IMR-90 (cell line): ENCODE measurements at regions not wholly inside any gene's neighbourhood (a gene's known extent, or its start where the extent isn't known, plus 50 kb on each side); places are given as distances from the start of the nearest gene placed in this dataset.

Experiments used
- ATAC-seq: fragments of 200-7000 bp; cut with Tn5 transposase; 2 replicates; pipeline ENCODE4 v1.9.1; 2020; ENCODE audit warnings: low read depth, mild to moderate bottlenecking, moderate library complexity
- BruUV-seq: library from RNA; stranded (reverse); fragments of 400-500 nt; replicated peaks from 2 replicates; lab custom pipeline; 2021; lab: Mats Ljungman, UMichigan
- CTCF ChIA-PET: fragments of 300-600 bp; formaldehyde crosslinking; extraction: SDS; loops from one replicate; lab custom pipeline; 2021; ENCODE audit warnings: antibody characterized with exemption; lab: Yijun Ruan, JAX
- POLR2A ChIA-PET: fragments of 300-600 bp; sonication (Branson Sonifier 250); formaldehyde crosslinking; loops from one replicate; lab custom pipeline; 2022; ENCODE audit warnings: antibody characterized with exemption; ENCODE audit not compliant: unreplicated experiment; lab: Charles Lee
- DNase-seq: peaks from one replicate; pipeline ENCODE4 v3.0.0; 2013
- H2AFZ ChIP-seq: replicated peaks from 2 replicates; pipeline ENCODE3; 2013; ENCODE audit warnings: low read length, mild to moderate bottlenecking; ENCODE audit not compliant: poor library complexity
- H2AK5ac ChIP-seq: 2 replicates; pipeline ENCODE4 v1.6.1; 2013; ENCODE audit warnings: low read depth, low read length, inconsistent platforms
- H2AK9ac ChIP-seq: replicated peaks from 2 replicates; pipeline ENCODE3; 2013; ENCODE audit warnings: mild to moderate bottlenecking, low read depth, low read length, moderate library complexity; ENCODE audit not compliant: poor library complexity
- H2BK120ac ChIP-seq: 2 replicates; pipeline ENCODE4 v1.6.1; 2013; ENCODE audit warnings: low read depth, low read length, inconsistent platforms
- H2BK15ac ChIP-seq: 3 replicates; pipeline ENCODE4 v1.6.1; 2013; ENCODE audit warnings: low read depth, low read length, inconsistent platforms
- H2BK20ac ChIP-seq: 2 replicates; pipeline ENCODE4 v1.6.1; 2013; ENCODE audit warnings: low read depth, mild to moderate bottlenecking, inconsistent platforms, low read length, moderate library complexity
- H2BK5ac ChIP-seq: 2 replicates; pipeline ENCODE4 v1.6.1; 2013; ENCODE audit warnings: mild to moderate bottlenecking, low read depth, low read length, inconsistent platforms; ENCODE audit not compliant: poor library complexity, severe bottlenecking
- H3K14ac ChIP-seq: replicated peaks from 2 replicates; pipeline ENCODE4 v1.6.1; 2013; ENCODE audit warnings: low read depth, low read length, inconsistent platforms
- H3K18ac ChIP-seq: 2 replicates; pipeline ENCODE4 v1.6.1; 2013; ENCODE audit warnings: low read depth, low read length, control low read depth
- H3K23ac ChIP-seq: 2 replicates; pipeline ENCODE4 v1.6.1; 2013; ENCODE audit warnings: low read depth, low read length, inconsistent platforms
- H3K27ac ChIP-seq: 2 replicates; pipeline ENCODE4 v1.5.1; 2013; ENCODE audit warnings: mild to moderate bottlenecking, control low read depth, low read length; ENCODE audit not compliant: insufficient read depth
- H3K27me3 ChIP-seq: 2 replicates; pipeline ENCODE4 v1.6.1; 2013; ENCODE audit warnings: low read length; ENCODE audit not compliant: control insufficient read depth, insufficient read depth
- H3K36me3 ChIP-seq: 2 replicates; pipeline ENCODE4 v1.6.1; 2013; ENCODE audit warnings: low read length, mixed read lengths; ENCODE audit not compliant: control insufficient read depth, insufficient read depth
- H3K4ac ChIP-seq: 2 replicates; pipeline ENCODE4 v1.6.1; 2013; ENCODE audit warnings: low read depth, low read length, inconsistent platforms
- H3K4me1 ChIP-seq: 2 replicates; pipeline ENCODE4 v1.6.1; 2013; ENCODE audit warnings: low read length, mixed read lengths; ENCODE audit not compliant: control insufficient read depth, insufficient read depth
- H3K4me2 ChIP-seq: 2 replicates; pipeline ENCODE4 v1.6.1; 2013; ENCODE audit warnings: low read depth, mild to moderate bottlenecking, control low read depth, low read length, moderate library complexity
- H3K4me3 ChIP-seq: 2 replicates; pipeline ENCODE4 v1.5.1; 2013; ENCODE audit warnings: low read depth, mild to moderate bottlenecking, control low read depth, low read length, moderate library complexity; ENCODE audit not compliant: insufficient read depth
- H3K56ac ChIP-seq: 2 replicates; pipeline ENCODE4 v1.6.1; 2013; ENCODE audit warnings: low read length, inconsistent platforms; ENCODE audit not compliant: insufficient read depth; ENCODE audit errors: extremely low read depth
- H3K79me1 ChIP-seq, 2 experiments: 2 replicates each; pipeline ENCODE4 v1.6.1; 2013; ENCODE audit warnings: low read length in 2 of 2, inconsistent platforms in 1 of 2, low read depth in 1 of 2
- H3K9ac ChIP-seq: 2 replicates; pipeline ENCODE4 v1.6.1; 2013; ENCODE audit warnings: low read depth, low read length, control low read depth
- H3K9me1 ChIP-seq: 2 replicates; pipeline ENCODE4 v1.6.1; 2013; ENCODE audit warnings: low read length, inconsistent platforms; ENCODE audit not compliant: insufficient read depth
- H3K9me3 ChIP-seq: 2 replicates; pipeline ENCODE4 v1.6.1; 2013; ENCODE audit warnings: low read length; ENCODE audit not compliant: control insufficient read depth, insufficient read depth
- H4K20me1 ChIP-seq: 2 replicates; pipeline ENCODE4 v1.6.1; 2013; ENCODE audit warnings: low read length, inconsistent platforms; ENCODE audit not compliant: insufficient read depth
- H4K5ac ChIP-seq: 2 replicates; pipeline ENCODE4 v1.6.1; 2013; ENCODE audit warnings: mild to moderate bottlenecking, low read depth, low read length, control low read depth
- H4K8ac ChIP-seq, 2 experiments: 2 replicates each; pipeline ENCODE4 v1.6.1; 2013; ENCODE audit warnings: low read depth in 2 of 2, low read length in 2 of 2, control low read depth in 1 of 2, inconsistent platforms in 1 of 2
- H4K91ac ChIP-seq: 2 replicates; pipeline ENCODE4 v1.6.1; 2013; ENCODE audit warnings: low read depth, low read length, inconsistent platforms; ENCODE audit not compliant: insufficient read depth
- BHLHE40 ChIP-seq: fragments of 150-350 bp; IDR thresholded peaks from 2 replicates; pipeline ENCODE4 v1.6.1; 2016; ENCODE audit warnings: mild to moderate bottlenecking, low read depth, low read length
- CEBPB ChIP-seq: IDR thresholded peaks from 2 replicates; pipeline ENCODE4 v1.6.1; 2012; ENCODE audit warnings: low read depth, low read length, improper control_type of control experiment
- CHD1 ChIP-seq: IDR thresholded peaks from 2 replicates; pipeline ENCODE4 v1.6.1; 2012; ENCODE audit warnings: low read depth, low read length, improper control_type of control experiment
- CTCF ChIP-seq: conservative IDR thresholded peaks from 2 replicates; pipeline ENCODE4 v1.5.1; 2012; ENCODE audit warnings: mild to moderate bottlenecking, low read depth, low read length, improper control_type of control experiment
- ELK1 ChIP-seq: fragments of 150-350 bp; IDR thresholded peaks from 2 replicates; pipeline ENCODE4 v1.6.1; 2016; ENCODE audit warnings: low read depth, mild to moderate bottlenecking, low read length, moderate library complexity, borderline replicate concordance
- FOS ChIP-seq: fragments of 150-350 bp; IDR thresholded peaks from 2 replicates; pipeline ENCODE4 v1.6.1; 2016; ENCODE audit warnings: low read depth, low read length
- MAFK ChIP-seq: IDR thresholded peaks from 2 replicates; pipeline ENCODE4 v1.6.1; 2012; ENCODE audit warnings: low read depth, low read length, improper control_type of control experiment
- MAZ ChIP-seq: IDR thresholded peaks from 2 replicates; pipeline ENCODE4 v1.6.1; 2012; ENCODE audit warnings: low read depth, mild to moderate bottlenecking, low read length, improper control_type of control experiment, moderate library complexity, borderline replicate concordance
- RAD21 ChIP-seq: IDR thresholded peaks from 2 replicates; pipeline ENCODE4 v1.6.1; 2012; ENCODE audit warnings: low read length, improper control_type of control experiment
- RFX5 ChIP-seq: IDR thresholded peaks from 2 replicates; pipeline ENCODE4 v1.8.0; 2012; ENCODE audit warnings: low read depth, mild to moderate bottlenecking, low read length, moderate library complexity
- SMC3 ChIP-seq: fragments of 150-350 bp; IDR thresholded peaks from 2 replicates; pipeline ENCODE4 v1.6.1; 2016; ENCODE audit warnings: low read depth, mild to moderate bottlenecking, antibody characterized with exemption, low read length, moderate library complexity
- USF2 ChIP-seq: fragments of 150-350 bp; IDR thresholded peaks from 2 replicates; pipeline ENCODE4 v1.6.1; 2017; ENCODE audit warnings: mild to moderate bottlenecking, antibody characterized with exemption, low read length, low read depth
- WGBS, 2 experiments: methylation state at CpG; one replicate each; pipeline versions ENCODE4 v1.1.5 to v1.1.7; 2013; ENCODE audit warnings: missing lambda C conversion rate in 2 of 2; ENCODE audit not compliant: insufficient read length in 1 of 2; ENCODE audit errors: extremely low coverage in 2 of 2; 5-methylcytosine and 5-hydroxymethylcytosine counted together
- dilution Hi-C: fragments of 300-500 bp; cut with HindIII; formaldehyde crosslinking; loops from one replicate; pipeline ENCODE4 v1.14.3; 2018; ENCODE audit warnings: low sequenced_read_pairs; ENCODE audit not compliant: unreplicated experiment
- in situ Hi-C: fragments of 300-500 bp; cut with MboI; formaldehyde crosslinking; loops from 3 replicates; pipeline ENCODE4 v1.14.3; 2019; ENCODE audit warnings: low sequenced_read_pairs, inconsistent platforms, mixed read lengths
- intact Hi-C: fragments of 100-400 bp; cut with micrococcal nuclease; formaldehyde crosslinking; loops from 2 replicates; pipeline ENCODE4 v1.10.0; 2022

- H4K8ac ChIP-seq, result no peak overlapping the region
- H3K9me3 ChIP-seq, result no peaks in the 10 kb centered on the region; the same call in 1 of the 2 replicates
- no peaks in the 10 kb centered on the region; the same call in 1 of the 2 replicates for H3K9me1 ChIP-seq
- H2BK5ac ChIP-seq, result no peak overlapping the region
- H2AFZ ChIP-seq, result no peak overlapping the region
- 0 out of 2 replicates have a peak, but pooled peaks cover 2% of the 10 kb centered on the region for H3K4me1 ChIP-seq
- no CpG with 5 or more reads among the region's 1 CpG for WGBS, 2 experiments
- TF ChIP-seq MAFK (no peak), CTCF (no peak), SMC3 (no peak), RAD21 (no peak), ELK1 (no peak), RFX5 (no peak), FOS (no peak), CHD1 (no peak), BHLHE40 (no peak), USF2 (no peak), MAZ (no peak), CEBPB (no peak)
- H3K23ac ChIP-seq, result no peak overlapping the region
- intact Hi-C loops, result no loop called here
- no peak overlapping the region for H3K14ac ChIP-seq
- no peak overlapping the region for H3K56ac ChIP-seq
- no peak overlapping the region for H2BK15ac ChIP-seq
- H2BK20ac ChIP-seq, result no peak overlapping the region
- no peak for ATAC-seq
- H3K27me3 ChIP-seq, result no peaks in the 10 kb centered on the region
- DNase-seq, result no peak
- H3K18ac ChIP-seq, result no peak overlapping the region
- H2BK120ac ChIP-seq, result no peak overlapping the region
- in situ Hi-C loops, result no loop called here
- no peak overlapping the region for H3K4me3 ChIP-seq
- no peak overlapping the region for H2AK5ac ChIP-seq
- H4K91ac ChIP-seq, result no peak overlapping the region
- ChIA-PET POLR2A (no interaction called here), CTCF (no interaction called here)
- no peaks in the 10 kb centered on the region for H4K20me1 ChIP-seq
- no peak overlapping the region for H3K4ac ChIP-seq
- no peak overlapping the region for H3K27ac ChIP-seq
- H4K5ac ChIP-seq, result no peak overlapping the region
- H2AK9ac ChIP-seq, result no peak overlapping the region
- dilution Hi-C loops, result no loop called here
- no peak overlapping the region for H3K9ac ChIP-seq
- no peaks in the 10 kb centered on the region for H3K36me3 ChIP-seq
- H3K79me1 ChIP-seq, result no peaks in the 10 kb centered on the region
- H3K4me2 ChIP-seq, result no peak overlapping the region
- BruUV-seq, result no TSS peak
Measured at GRCh38 chr7:84705706-84706105, 481.1 kb downstream of the SEMA3D start.
